ENCODE measurements at regions not wholly inside any gene's neighbourhood (a gene's known extent, or its start where the extent isn't known, plus 50 kb on each side); places are given as distances from the start of the nearest gene placed in this dataset.

- DNase-seq: no peak
These were observed 124.5 kb downstream of the NCOR2 start for GRCh38 chr12:124442772-124443445.

GRCh38 chr12:124442281-124442680 is 125.1 kb downstream of the NCOR2 start:
- DNase-seq: no peak

- no peak for DNase-seq
These were observed 125.8 kb downstream of the NCOR2 start for GRCh38 chr12:124441443-124442194.

GRCh38 chr12:124440841-124441381 is 126.5 kb downstream of the NCOR2 start:
- DNase-seq: no peak

- DNase-seq: no peak
These were observed 127.3 kb downstream of the NCOR2 start for GRCh38 chr12:124440031-124440626.

- no peak for DNase-seq
These were observed 128.9 kb downstream of the NCOR2 start for GRCh38 chr12:124438437-124439056.

GRCh38 chr12:124437617-124438436 is 129.6 kb downstream of the NCOR2 start:
- no peak for DNase-seq

GRCh38 chr12:124437121-124437520 is 130.3 kb downstream of the NCOR2 start:
- DNase-seq: no peak

- no peak for DNase-seq
These were observed 131.0 kb downstream of the NCOR2 start for GRCh38 chr12:124436366-124436765.

- no peak for DNase-seq
These were observed 131.5 kb downstream of the NCOR2 start for GRCh38 chr12:124435806-124436345.

- DNase-seq: no peak
These were observed 132.2 kb downstream of the NCOR2 start for GRCh38 chr12:124434951-124435805.

- DNase-seq: no peak
These were observed 133.1 kb downstream of the NCOR2 start for GRCh38 chr12:124434354-124434753.

GRCh38 chr12:124433879-124434278 is 133.5 kb downstream of the NCOR2 start:
- DNase-seq: no peak

- DNase-seq: no peak
These were observed 134.1 kb downstream of the NCOR2 start for GRCh38 chr12:124433147-124433874.

- peak; percentile 48 for DNase-seq
These were observed 135.0 kb downstream of the NCOR2 start for GRCh38 chr12:124432376-124432775.

GRCh38 chr12:124431971-124432370 is 135.4 kb downstream of the NCOR2 start:
- no peak for DNase-seq

GRCh38 chr12:124430491-124430890 is 135.6 kb downstream of the RFLNA start:
- no peak for DNase-seq

GRCh38 chr12:124429535-124429934 is 134.6 kb downstream of the RFLNA start:
- DNase-seq: no peak

- no peak for DNase-seq
These were observed 133.9 kb downstream of the RFLNA start for GRCh38 chr12:124428792-124429281.

GRCh38 chr12:124428136-124428791 is 133.4 kb downstream of the RFLNA start:
- no peak for DNase-seq

Data from CD4-positive, alpha-beta T cell treated with Interleukin-15 for 1 hour (primary cell).